ENCODE measurements at regions not wholly inside any gene's neighbourhood (a gene's known extent, or its start where the extent isn't known, plus 50 kb on each side); places are given as distances from the start of the nearest gene placed in this dataset.

- DNase-seq (ENCODE audit: extremely low read depth in 1 of 2, low read depth in 1 of 2): no peak
These were observed 119.0 kb upstream of the SNTG2 start for GRCh38 chr2:831622-832021.

GRCh38 chr2:831225-831536 is 119.5 kb upstream of the SNTG2 start:
- DNase-seq (ENCODE audit: extremely low read depth in 1 of 2, low read depth in 1 of 2): no peak

GRCh38 chr2:830419-831224 is 120.0 kb upstream of the SNTG2 start:
- no peak for DNase-seq (ENCODE audit: extremely low read depth in 1 of 2, low read depth in 1 of 2)

- DNase-seq (ENCODE audit: extremely low read depth in 1 of 2, low read depth in 1 of 2): no peak
These were observed 121.6 kb upstream of the SNTG2 start for GRCh38 chr2:829047-829446.

- DNase-seq (ENCODE audit: extremely low read depth in 1 of 2, low read depth in 1 of 2): no peak
These were observed 125.7 kb upstream of the SNTG2 start for GRCh38 chr2:824954-825353.

GRCh38 chr2:824524-824923 is 126.1 kb upstream of the SNTG2 start:
- no peak for DNase-seq (ENCODE audit: extremely low read depth in 1 of 2, low read depth in 1 of 2)

- DNase-seq (ENCODE audit: extremely low read depth in 1 of 2, low read depth in 1 of 2): no peak
These were observed 129.1 kb upstream of the SNTG2 start for GRCh38 chr2:821546-821945.

GRCh38 chr2:819601-820000 is 131.0 kb upstream of the SNTG2 start:
- no peak for DNase-seq (ENCODE audit: extremely low read depth in 1 of 2, low read depth in 1 of 2)

- DNase-seq (ENCODE audit: extremely low read depth in 1 of 2, low read depth in 1 of 2): no peak
These were observed 131.5 kb upstream of the SNTG2 start for GRCh38 chr2:819121-819520.

- DNase-seq (ENCODE audit: extremely low read depth in 1 of 2, low read depth in 1 of 2): no peak
These were observed 133.2 kb upstream of the SNTG2 start for GRCh38 chr2:817336-818015.

- DNase-seq (ENCODE audit: extremely low read depth in 1 of 2, low read depth in 1 of 2): no peak
These were observed 134.4 kb upstream of the SNTG2 start for GRCh38 chr2:816278-816677.

- no peak for DNase-seq (ENCODE audit: extremely low read depth in 1 of 2, low read depth in 1 of 2)
These were observed 133.2 kb upstream of the TMEM18 start for GRCh38 chr2:810397-810796.

GRCh38 chr2:807300-807699 is 130.1 kb upstream of the TMEM18 start:
- DNase-seq (ENCODE audit: extremely low read depth in 1 of 2, low read depth in 1 of 2): no peak

GRCh38 chr2:805664-806063 is 128.5 kb upstream of the TMEM18 start:
- no peak for DNase-seq (ENCODE audit: extremely low read depth in 1 of 2, low read depth in 1 of 2)

- DNase-seq (ENCODE audit: extremely low read depth in 1 of 2, low read depth in 1 of 2): no peak
These were observed 120.8 kb upstream of the TMEM18 start for GRCh38 chr2:797993-798392.

- no peak for DNase-seq (ENCODE audit: extremely low read depth in 1 of 2, low read depth in 1 of 2)
These were observed 120.3 kb upstream of the TMEM18 start for GRCh38 chr2:797556-797955.

GRCh38 chr2:796141-796985 is 119.2 kb upstream of the TMEM18 start:
- DNase-seq (ENCODE audit: extremely low read depth in 1 of 2, low read depth in 1 of 2): no peak

GRCh38 chr2:795531-796041 is 118.4 kb upstream of the TMEM18 start:
- DNase-seq (ENCODE audit: extremely low read depth in 1 of 2, low read depth in 1 of 2): no peak

GRCh38 chr2:794554-795241 is 117.5 kb upstream of the TMEM18 start:
- DNase-seq (ENCODE audit: extremely low read depth in 1 of 2, low read depth in 1 of 2): no peak

- no peak for DNase-seq (ENCODE audit: extremely low read depth in 1 of 2, low read depth in 1 of 2)
These were observed 116.0 kb upstream of the TMEM18 start for GRCh38 chr2:793236-793635.

GRCh38 chr2:792687-793086 is 115.5 kb upstream of the TMEM18 start:
- DNase-seq (ENCODE audit: extremely low read depth in 1 of 2, low read depth in 1 of 2): no peak
